Loucy (cell line): ENCODE measurements at regions not wholly inside any gene's neighbourhood (a gene's known extent, or its start where the extent isn't known, plus 50 kb on each side); places are given as distances from the start of the nearest gene placed in this dataset.

Experiments used
- H2AFZ ChIP-seq: fragments of 200-600 bp; sonication (generic); 2 replicates; pipeline ENCODE4 v1.6.0; 2016; ENCODE audit warnings: antibody characterized with exemption, mild to moderate bottlenecking, low read length, moderate library complexity
- H3F3A ChIP-seq: fragments of 200-600 bp; 2 replicates; pipeline ENCODE4 v1.6.0; 2016; ENCODE audit warnings: antibody characterized with exemption, low read depth, mild to moderate bottlenecking
- H3K27me3 ChIP-seq: fragments of 200-600 bp; sonication (generic); 2 replicates; pipeline ENCODE4 v1.6.1; 2014; ENCODE audit warnings: low read length, mild to moderate bottlenecking; ENCODE audit not compliant: insufficient read depth, poor library complexity, severe bottlenecking
- H3K36me3 ChIP-seq: fragments of 200-600 bp; sonication (generic); 2 replicates; pipeline ENCODE4 v1.6.1; 2016; ENCODE audit warnings: low read length; ENCODE audit not compliant: insufficient read depth
- H3K4me1 ChIP-seq: fragments of 200-600 bp; sonication (generic); 2 replicates; pipeline ENCODE4 v1.5.1; 2014; ENCODE audit warnings: low read length, mild to moderate bottlenecking; ENCODE audit not compliant: insufficient read depth, poor library complexity, severe bottlenecking
- H3K4me2 ChIP-seq: fragments of 200-600 bp; sonication (generic); 2 replicates; pipeline ENCODE4 v1.6.0; 2014; ENCODE audit warnings: antibody characterized with exemption, low read length, low read depth, mild to moderate bottlenecking; ENCODE audit not compliant: poor library complexity, severe bottlenecking
- H3K4me3 ChIP-seq: fragments of 200-600 bp; sonication (generic); 2 replicates; pipeline ENCODE4 v1.5.1; 2014; ENCODE audit warnings: low read length, mild to moderate bottlenecking, mixed read lengths; ENCODE audit not compliant: poor library complexity, severe bottlenecking
- H3K79me2 ChIP-seq: fragments of 200-600 bp; sonication (generic); 2 replicates; pipeline ENCODE4 v1.6.1; 2014; ENCODE audit warnings: low read length; ENCODE audit not compliant: insufficient read depth
- H3K9ac ChIP-seq: fragments of 200-600 bp; sonication (generic); 2 replicates; pipeline ENCODE4 v1.6.0; 2014; ENCODE audit warnings: mild to moderate bottlenecking, low read depth, low read length, moderate library complexity; ENCODE audit not compliant: poor library complexity, severe bottlenecking
- H3K9me2 ChIP-seq: fragments of 200-600 bp; sonication (generic); replicated peaks from 2 replicates; pipeline ENCODE4 v1.6.1; 2016; ENCODE audit warnings: low read depth, low read length, mixed read lengths
- H3K9me3 ChIP-seq: fragments of 200-600 bp; sonication (generic); 2 replicates; pipeline ENCODE4 v1.6.1; 2014; ENCODE audit warnings: mild to moderate bottlenecking, antibody characterized with exemption, low read length, low read depth; ENCODE audit not compliant: insufficient read depth
- H4K20me1 ChIP-seq: fragments of 200-600 bp; sonication (generic); 2 replicates; pipeline ENCODE4 v1.6.0; 2014; ENCODE audit warnings: antibody characterized with exemption, low read length, mild to moderate bottlenecking; ENCODE audit not compliant: insufficient read depth, poor library complexity, severe bottlenecking
- CTCF ChIP-seq: fragments of 200-600 bp; sonication (generic); conservative IDR thresholded peaks from 2 replicates; pipeline ENCODE4 v1.5.1; 2014; ENCODE audit warnings: mild to moderate bottlenecking, antibody characterized with exemption, low read length
- EZH2phosphoT487 ChIP-seq: fragments of 200-600 bp; IDR thresholded peaks from 2 replicates; pipeline ENCODE4 v1.6.1; 2018; ENCODE audit warnings: antibody characterized with exemption, mild to moderate bottlenecking, moderate library complexity, borderline replicate concordance

DNA sequence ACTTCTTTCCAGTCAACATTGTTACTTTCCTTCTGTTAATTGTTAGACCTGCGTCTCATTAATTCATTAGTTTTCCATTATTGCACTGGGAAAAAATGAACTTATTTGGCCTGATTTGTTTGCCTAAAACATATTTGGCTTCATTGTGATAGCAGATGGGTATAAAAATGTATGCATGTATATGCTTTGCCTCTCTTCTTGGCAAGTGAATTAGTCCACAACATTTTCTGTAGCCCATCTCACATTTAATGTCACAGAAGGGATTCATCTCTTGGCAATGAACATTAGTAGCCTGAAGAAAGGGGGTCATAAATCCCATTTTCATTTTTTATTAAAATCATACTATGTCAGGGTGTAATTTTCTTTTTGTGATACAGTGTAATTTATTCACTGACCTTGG is 125.2 kb downstream of the TUSC7 start:
- no peaks in the 10 kb centered on the region for H3K4me1 ChIP-seq
- no peaks in the 10 kb centered on the region for H3K36me3 ChIP-seq
- H3F3A ChIP-seq = no peaks in the 10 kb centered on the region
- no peak overlapping the region for H3K4me2 ChIP-seq
- H3K4me3 ChIP-seq = no peak overlapping the region
- no peaks in the 10 kb centered on the region for H3K9me3 ChIP-seq
- no peaks in the 10 kb centered on the region for H3K79me2 ChIP-seq
- H3K27me3 ChIP-seq = no peaks in the 10 kb centered on the region
- TF ChIP-seq EZH2phosphoT487 = no peak
- TF ChIP-seq CTCF = no peak
- H4K20me1 ChIP-seq = no peaks in the 10 kb centered on the region
- H3K9me2 ChIP-seq = no peaks in the 10 kb centered on the region
- H3K9ac ChIP-seq = no peak overlapping the region
- H2AFZ ChIP-seq = no peak overlapping the region

DNA sequence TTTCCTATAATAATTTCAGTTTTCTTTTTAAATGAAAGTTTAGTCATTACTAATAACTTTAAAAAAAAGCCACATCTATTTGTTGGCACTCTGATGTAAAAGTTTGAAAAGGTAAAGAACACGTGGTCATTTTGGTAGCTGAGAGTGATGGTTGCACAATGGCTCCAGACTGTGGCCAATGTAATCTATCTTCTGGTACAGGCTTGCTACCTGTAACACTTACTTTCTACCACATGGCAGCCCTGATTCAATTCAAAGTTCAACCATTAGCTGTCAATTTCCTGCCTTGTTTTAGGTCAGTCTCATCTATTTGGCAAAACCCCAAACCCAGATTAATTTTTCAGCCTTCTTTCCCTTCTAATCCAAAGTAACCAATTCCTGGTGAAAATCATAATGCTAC is 126.1 kb downstream of the TUSC7 start:
- Histone ChIP-seq H3F3A (no peaks in the 10 kb centered on the region), H4K20me1 (no peaks in the 10 kb centered on the region), H3K4me1 (no peaks in the 10 kb centered on the region), H3K9me3 (no peaks in the 10 kb centered on the region), H3K27me3 (no peaks in the 10 kb centered on the region), H2AFZ (no peak overlapping the region), H3K4me3 (no peak overlapping the region), H3K36me3 (no peaks in the 10 kb centered on the region), H3K79me2 (no peaks in the 10 kb centered on the region), H3K9ac (no peak overlapping the region), H3K4me2 (no peak overlapping the region), H3K9me2 (no peaks in the 10 kb centered on the region)
- TF ChIP-seq EZH2phosphoT487 = no peak
- no peak for TF ChIP-seq CTCF

DNA sequence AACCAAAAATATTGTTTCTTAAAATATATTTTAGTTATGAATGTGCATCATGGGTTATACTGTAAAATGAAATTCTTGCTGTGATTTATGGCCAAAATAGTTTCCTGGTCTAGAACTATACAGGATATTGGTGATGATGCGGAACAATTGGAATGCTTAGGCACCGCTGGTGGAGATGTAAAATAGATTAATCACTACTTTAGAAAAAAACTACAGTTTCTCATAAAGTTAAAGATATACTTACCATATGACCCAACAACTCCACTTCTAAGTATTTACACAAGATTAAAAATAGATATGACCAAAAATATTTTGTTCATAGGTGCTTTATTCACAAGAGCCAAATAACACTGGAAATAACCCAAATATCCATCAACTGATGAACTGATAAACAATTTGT is 126.7 kb downstream of the TUSC7 start:
- Histone ChIP-seq H3K27me3 (no peaks in the 10 kb centered on the region), H3F3A (no peaks in the 10 kb centered on the region), H4K20me1 (no peaks in the 10 kb centered on the region), H3K79me2 (no peaks in the 10 kb centered on the region), H3K4me2 (no peak overlapping the region), H3K4me1 (no peaks in the 10 kb centered on the region), H3K9me3 (no peaks in the 10 kb centered on the region), H3K9ac (no peak overlapping the region), H2AFZ (no peak overlapping the region), H3K36me3 (no peaks in the 10 kb centered on the region), H3K4me3 (no peak overlapping the region), H3K9me2 (no peaks in the 10 kb centered on the region)
- TF ChIP-seq EZH2phosphoT487 (no peak), CTCF (no peak)
